ENCODE measurements at regions not wholly inside any gene's neighbourhood (a gene's known extent, or its start where the extent isn't known, plus 50 kb on each side); places are given as distances from the start of the nearest gene placed in this dataset.

DNA sequence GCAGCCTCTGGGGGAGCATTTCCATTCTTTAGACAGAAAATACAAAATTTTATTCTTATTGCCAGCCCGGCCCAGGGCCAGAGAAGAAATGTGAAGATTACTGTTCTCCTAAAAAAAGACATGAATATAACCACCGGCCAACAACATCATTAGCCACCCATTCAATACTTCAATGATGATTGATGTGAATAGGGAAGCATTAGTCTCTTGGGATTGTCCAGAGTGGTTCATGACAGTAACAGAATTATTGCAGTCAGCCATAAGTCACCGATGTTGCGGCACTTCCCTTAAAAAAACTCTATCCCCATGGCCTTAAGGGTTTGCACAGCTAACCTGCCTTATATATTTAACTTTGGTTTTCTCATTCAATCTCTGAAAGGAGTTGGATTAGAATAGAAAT, 418.7 kb downstream of the CENPC start:
- H3K27me3 Mint-ChIP-seq: no peaks in the 10 kb centered on the region
- no peak overlapping the region for H3K4me3 Mint-ChIP-seq
- DNase-seq (no peak), ATAC-seq (no peak)
- no peak overlapping the region for H3K27ac Mint-ChIP-seq
- H3K9me3 Mint-ChIP-seq: peaks cover 2% of the 10 kb centered on the region
- peaks cover 6% of the 10 kb centered on the region for H3K4me1 Mint-ChIP-seq (ENCODE audit: low read depth)
- intact Hi-C loops (cut with micrococcal nuclease): no loop called here
- H3K36me3 Mint-ChIP-seq (ENCODE audit: low read depth): no peaks in the 10 kb centered on the region
- TF ChIP-seq, protein P1, sequence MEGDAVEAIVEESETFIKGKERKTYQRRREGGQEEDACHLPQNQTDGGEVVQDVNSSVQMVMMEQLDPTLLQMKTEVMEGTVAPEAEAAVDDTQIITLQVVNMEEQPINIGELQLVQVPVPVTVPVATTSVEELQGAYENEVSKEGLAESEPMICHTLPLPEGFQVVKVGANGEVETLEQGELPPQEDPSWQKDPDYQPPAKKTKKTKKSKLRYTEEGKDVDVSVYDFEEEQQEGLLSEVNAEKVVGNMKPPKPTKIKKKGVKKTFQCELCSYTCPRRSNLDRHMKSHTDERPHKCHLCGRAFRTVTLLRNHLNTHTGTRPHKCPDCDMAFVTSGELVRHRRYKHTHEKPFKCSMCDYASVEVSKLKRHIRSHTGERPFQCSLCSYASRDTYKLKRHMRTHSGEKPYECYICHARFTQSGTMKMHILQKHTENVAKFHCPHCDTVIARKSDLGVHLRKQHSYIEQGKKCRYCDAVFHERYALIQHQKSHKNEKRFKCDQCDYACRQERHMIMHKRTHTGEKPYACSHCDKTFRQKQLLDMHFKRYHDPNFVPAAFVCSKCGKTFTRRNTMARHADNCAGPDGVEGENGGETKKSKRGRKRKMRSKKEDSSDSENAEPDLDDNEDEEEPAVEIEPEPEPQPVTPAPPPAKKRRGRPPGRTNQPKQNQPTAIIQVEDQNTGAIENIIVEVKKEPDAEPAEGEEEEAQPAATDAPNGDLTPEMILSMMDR (IDR thresholded peaks at IDR 0.05): no peak
- ChIA-PET CTCF (interaction anchor here (0.6 kb wide), 1 partner anchor 1275 kb away, joined by 3 read pairs; no protein-coding TSS in a partner anchor), POLR2A (no interaction called here)

DNA sequence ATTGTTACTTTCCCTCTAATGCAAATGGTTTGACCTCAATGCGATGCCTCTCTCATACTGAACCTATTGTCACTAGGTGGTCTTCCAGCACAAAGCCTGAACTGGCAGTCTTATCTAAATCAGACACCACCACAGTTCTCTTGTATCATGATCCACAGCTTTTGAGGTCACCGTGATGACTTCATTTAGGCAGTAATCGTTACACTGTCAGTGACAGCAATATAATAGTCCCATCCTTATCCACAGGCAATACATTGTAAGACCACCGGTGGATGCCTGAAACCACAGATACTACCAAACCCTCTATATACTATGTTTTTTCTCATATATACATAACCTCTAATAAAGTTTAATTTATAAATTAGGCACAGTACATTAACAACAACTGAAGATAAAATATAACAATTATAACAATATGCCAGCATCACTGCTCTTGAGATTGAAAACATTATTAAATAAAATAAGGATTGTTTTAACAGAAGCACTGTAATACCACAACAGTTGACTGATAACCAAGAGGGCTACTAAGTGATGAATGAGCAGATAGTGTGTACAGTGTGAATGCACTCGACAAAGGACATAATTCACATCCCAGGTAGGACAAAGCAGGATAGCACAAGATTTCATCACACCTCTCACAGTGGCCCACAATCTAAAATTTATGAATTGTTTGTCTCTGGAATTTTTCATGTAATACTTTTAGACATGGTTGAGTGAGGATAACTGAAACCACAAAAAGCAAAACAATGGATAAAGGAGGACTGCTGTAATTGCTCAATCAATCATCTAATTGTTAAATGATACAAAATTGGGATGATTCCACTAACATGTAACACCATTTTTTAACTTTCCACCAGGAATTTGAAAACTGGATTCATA, 419.4 kb downstream of the CENPC start:
- Mint-ChIP-seq H3K4me3 (no peak overlapping the region), H3K4me1 (ENCODE audit: low read depth) (peaks cover 3% of the 10 kb centered on the region), H3K27ac (no peak overlapping the region), H3K9me3 (no peaks in the 10 kb centered on the region), H3K27me3 (no peaks in the 10 kb centered on the region), H3K36me3 (ENCODE audit: low read depth) (no peaks in the 10 kb centered on the region)
- intact Hi-C loops (cut with micrococcal nuclease): no loop called here
- ATAC-seq: no peak
- TF ChIP-seq, protein P1 (IDR thresholded peaks at IDR 0.05): no peak
- ChIA-PET POLR2A (no interaction called here), CTCF (no interaction called here)
- DNase-seq: no peak

DNA sequence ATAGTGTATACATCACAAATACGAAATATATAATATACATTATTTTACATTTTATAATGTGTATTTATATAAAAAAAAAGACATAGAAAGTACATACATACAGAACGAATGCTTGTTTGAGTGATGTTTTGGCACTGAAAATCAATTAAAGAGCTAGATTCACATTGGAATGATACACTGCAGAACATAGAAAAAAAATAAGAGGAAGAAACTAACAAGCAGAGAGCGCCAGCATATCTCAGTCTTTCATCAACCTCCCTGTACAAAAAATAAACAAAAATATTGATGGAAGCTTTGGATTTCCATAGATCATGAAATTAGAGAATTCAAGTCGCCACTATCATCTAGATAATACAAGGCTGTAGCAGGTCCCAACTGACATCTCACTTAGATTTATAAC, 420.6 kb downstream of the CENPC start:
- H3K4me1 Mint-ChIP-seq (ENCODE audit: low read depth): no peaks in the 10 kb centered on the region
- ATAC-seq (no peak), DNase-seq (no peak)
- no peak overlapping the region for H3K4me3 Mint-ChIP-seq
- TF ChIP-seq, protein P1 (IDR thresholded peaks at IDR 0.05): no peak
- CTCF ChIA-PET: no interaction called here
- no peak overlapping the region for H3K27ac Mint-ChIP-seq
- intact Hi-C loops (cut with micrococcal nuclease): no loop called here
- H3K27me3 Mint-ChIP-seq: no peaks in the 10 kb centered on the region
- no peaks in the 10 kb centered on the region for H3K9me3 Mint-ChIP-seq
- POLR2A ChIA-PET: no interaction called here
- no peaks in the 10 kb centered on the region for H3K36me3 Mint-ChIP-seq (ENCODE audit: low read depth)

DNA sequence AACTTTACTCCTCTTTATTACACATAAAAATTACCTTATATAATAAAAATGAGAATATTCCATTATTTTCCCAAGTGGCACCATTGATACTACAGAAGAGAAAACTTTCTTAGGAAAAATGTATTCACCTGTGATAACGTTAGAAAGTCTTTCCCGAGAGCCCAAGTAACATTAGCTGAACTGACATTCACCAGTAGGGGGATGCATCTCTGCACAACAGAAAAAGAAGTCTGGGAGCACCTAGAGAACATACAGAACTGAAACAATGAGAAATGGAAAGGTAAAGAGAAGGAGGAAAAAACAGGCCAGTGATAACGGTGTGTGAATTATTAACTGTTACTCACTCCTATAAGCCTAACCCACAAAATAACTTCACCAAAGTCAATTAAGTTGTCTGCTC, 423.3 kb downstream of the CENPC start:
- H3K9me3 Mint-ChIP-seq: no peaks in the 10 kb centered on the region
- CTCF ChIA-PET: no interaction called here
- ATAC-seq (no peak), DNase-seq (no peak)
- H3K4me3 Mint-ChIP-seq: no peak overlapping the region
- TF ChIP-seq, protein P1 (IDR thresholded peaks at IDR 0.05): no peak
- intact Hi-C loops (cut with micrococcal nuclease): no loop called here
- H3K36me3 Mint-ChIP-seq (ENCODE audit: low read depth): no peaks in the 10 kb centered on the region
- no peaks in the 10 kb centered on the region for H3K27me3 Mint-ChIP-seq
- no peak overlapping the region for H3K27ac Mint-ChIP-seq
- POLR2A ChIA-PET: no interaction called here
- H3K4me1 Mint-ChIP-seq (ENCODE audit: low read depth): no peaks in the 10 kb centered on the region

DNA sequence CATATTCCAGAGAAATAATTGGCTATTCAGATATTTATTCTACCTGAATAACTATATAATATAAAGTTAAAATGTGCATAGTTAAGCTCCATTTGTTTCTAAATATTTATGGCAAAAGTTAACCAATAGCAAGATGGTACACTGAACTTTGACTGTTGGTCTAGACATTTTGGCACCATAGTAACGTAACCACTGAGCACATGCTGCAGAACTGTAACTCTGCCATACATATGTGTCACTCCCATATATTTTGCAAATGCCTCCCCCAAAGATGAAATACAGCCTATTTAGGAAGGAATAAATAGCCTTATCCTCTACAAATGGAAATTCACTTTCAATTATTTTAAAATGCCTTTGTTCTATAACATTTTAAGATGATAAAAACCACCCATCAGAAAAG, 424.9 kb downstream of the CENPC start:
- POLR2A ChIA-PET: no interaction called here
- Mint-ChIP-seq H3K4me1 (ENCODE audit: low read depth) (no peaks in the 10 kb centered on the region), H3K27ac (no peak overlapping the region), H3K36me3 (ENCODE audit: low read depth) (no peaks in the 10 kb centered on the region), H3K9me3 (no peaks in the 10 kb centered on the region), H3K4me3 (no peak overlapping the region), H3K27me3 (no peaks in the 10 kb centered on the region)
- CTCF ChIA-PET: no interaction called here
- DNase-seq (no peak), ATAC-seq (no peak)
- TF ChIP-seq, protein P1 (IDR thresholded peaks at IDR 0.05): no peak
- intact Hi-C loops (cut with micrococcal nuclease): no loop called here

Data from activated CD8-positive, alpha-beta T cell treated with anti-CD3 and anti-CD28 coated beads for 36 hours (primary cell).